IgD-negative memory B cell (primary cell): ENCODE measurements at regions not wholly inside any gene's neighbourhood (a gene's known extent, or its start where the extent isn't known, plus 50 kb on each side); places are given as distances from the start of the nearest gene placed in this dataset.
"Not testable (repeated sequence)": the region's sequence is repeated elsewhere in the genome, so short reads cannot be mapped to it uniquely, and the experiment has no call there.

Experiments used
- H3K27ac Mint-ChIP-seq, 3 donors: one replicate each; pipeline ENCODE4 v1.8.0; 2020 to 2022; ENCODE audit warnings: mild to moderate bottlenecking in 3 of 3, mixed read lengths in 3 of 3, moderate library complexity in 1 of 3
- H3K27me3 Mint-ChIP-seq: one replicate; pipeline ENCODE4 v1.8.0; 2021; ENCODE audit warnings: mixed read lengths
- H3K36me3 Mint-ChIP-seq: one replicate; pipeline ENCODE4 v1.8.0; 2020; ENCODE audit warnings: mild to moderate bottlenecking, mixed read lengths
- H3K4me1 Mint-ChIP-seq, 3 donors: one replicate each; pipeline ENCODE4 v1.8.0; 2020 to 2022; ENCODE audit warnings: mixed read lengths in 3 of 3, mild to moderate bottlenecking in 1 of 3
- H3K4me3 Mint-ChIP-seq, 4 donors: one replicate each; pipeline ENCODE4 v1.8.0; 2020 to 2022; ENCODE audit warnings: mild to moderate bottlenecking in 4 of 4, mixed read lengths in 4 of 4, moderate library complexity in 3 of 4
- H3K9me3 Mint-ChIP-seq, 3 donors: one replicate each; pipeline ENCODE4 v1.8.0; 2020 to 2021; ENCODE audit warnings: mixed read lengths in 3 of 3, mild to moderate bottlenecking in 1 of 3

DNA sequence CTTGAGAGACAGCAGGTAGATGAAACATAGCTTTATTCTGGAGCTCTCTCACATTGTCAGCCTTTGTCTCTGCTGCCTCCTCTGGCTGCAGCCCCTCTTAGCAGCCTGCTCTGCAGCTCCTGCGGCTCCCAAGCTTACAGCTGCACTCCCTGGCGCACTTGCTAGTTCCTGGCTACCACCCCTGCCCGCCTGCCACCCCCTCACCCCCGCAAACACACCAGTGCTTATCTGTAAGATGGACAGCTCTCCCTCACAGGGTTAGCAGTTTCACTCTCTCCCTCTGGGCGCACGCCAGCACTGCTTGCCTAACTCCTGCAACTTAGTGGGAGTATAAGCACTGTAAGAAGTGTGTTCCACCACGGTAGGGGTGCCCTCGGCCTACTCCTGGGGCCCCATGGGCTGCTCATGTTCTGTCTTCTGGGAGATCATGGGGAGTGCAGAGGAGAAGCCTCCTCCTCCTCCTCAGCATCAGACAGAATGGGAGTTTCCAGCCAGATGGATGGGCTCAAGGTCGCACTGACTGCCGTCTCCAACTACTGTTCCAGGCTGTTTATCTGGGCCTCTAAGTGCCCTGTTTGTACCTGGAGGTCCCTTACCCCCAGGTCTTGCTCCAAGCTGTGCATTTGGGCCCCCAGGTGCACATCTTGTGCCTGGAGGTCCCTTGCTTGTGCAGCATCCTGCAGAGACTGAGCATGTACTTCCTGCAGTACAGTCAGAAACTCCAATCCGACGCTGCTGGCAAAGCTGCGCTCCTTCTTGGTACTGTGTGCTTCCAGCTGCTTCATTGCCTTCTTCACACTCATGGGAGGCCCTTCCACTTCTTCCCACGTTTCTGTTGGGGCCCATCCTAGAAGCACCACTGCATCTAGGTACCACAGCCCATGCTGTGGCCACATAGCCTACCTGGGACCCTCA, 1388.1 kb downstream of the AMY1C start:
- no peaks in the 10 kb centered on the region for H3K36me3 Mint-ChIP-seq
- no peak overlapping the region for H3K4me3 Mint-ChIP-seq
- H3K27me3 Mint-ChIP-seq = no peaks in the 10 kb centered on the region
- H3K27ac Mint-ChIP-seq = no peak overlapping the region
- H3K4me1 Mint-ChIP-seq = no peaks in the 10 kb centered on the region
- H3K9me3 Mint-ChIP-seq = no peaks in the 10 kb centered on the region

DNA sequence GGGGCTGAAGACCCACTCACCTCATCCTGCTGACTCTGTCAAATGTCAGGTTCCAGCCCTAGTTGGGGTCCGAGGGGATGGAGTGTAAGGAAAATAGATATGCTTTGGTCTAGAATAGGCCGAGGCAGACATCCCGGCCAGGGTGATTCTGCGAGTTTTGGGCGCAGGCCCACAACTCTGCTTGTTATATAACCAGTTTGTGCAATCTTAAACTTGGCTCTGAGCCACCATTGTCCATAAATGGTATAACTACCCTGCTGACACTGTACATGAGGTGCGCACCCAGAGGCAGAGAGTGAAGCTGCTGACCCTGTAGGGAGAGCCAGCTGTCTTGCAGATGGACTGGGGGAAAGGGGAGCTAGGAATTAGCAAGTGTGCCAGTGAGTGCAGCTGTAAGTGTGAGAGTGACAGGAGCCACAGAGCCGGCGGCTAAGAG, 1388.8 kb downstream of the AMY1C start:
- Mint-ChIP-seq H3K27me3 (no peaks in the 10 kb centered on the region), H3K27ac (no peak overlapping the region), H3K4me1 (no peaks in the 10 kb centered on the region), H3K4me3 (no peak overlapping the region), H3K9me3 (no peaks in the 10 kb centered on the region), H3K36me3 (no peaks in the 10 kb centered on the region)

DNA sequence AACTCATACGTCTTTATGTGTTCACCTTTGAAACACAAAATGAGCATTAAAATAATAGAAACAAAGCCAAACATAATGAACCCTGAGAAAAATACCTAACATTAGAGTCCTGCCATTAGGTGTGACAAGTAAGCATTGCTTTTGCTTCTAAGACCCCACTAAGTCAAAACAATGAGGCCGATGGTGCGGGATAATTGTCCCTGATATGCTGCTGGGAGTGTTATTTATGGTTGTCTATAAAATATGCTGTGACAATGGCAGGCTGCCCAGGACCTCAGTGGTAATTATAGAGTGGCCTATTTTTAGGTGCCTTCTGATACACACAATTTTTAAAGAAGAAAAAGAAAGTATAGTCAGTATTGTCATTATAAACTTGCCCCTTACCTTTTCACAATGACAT, 1423.1 kb downstream of the AMY1C start:
- no peak overlapping the region for H3K27ac Mint-ChIP-seq
- H3K4me1 Mint-ChIP-seq = no peaks in the 10 kb centered on the region
- H3K4me3 Mint-ChIP-seq = no peak overlapping the region
- H3K27me3 Mint-ChIP-seq = no peaks in the 10 kb centered on the region
- no peaks in the 10 kb centered on the region for H3K36me3 Mint-ChIP-seq
- peaks cover 0 to 4% (median 2%) of the 10 kb centered on the region in 3 donors for H3K9me3 Mint-ChIP-seq

DNA sequence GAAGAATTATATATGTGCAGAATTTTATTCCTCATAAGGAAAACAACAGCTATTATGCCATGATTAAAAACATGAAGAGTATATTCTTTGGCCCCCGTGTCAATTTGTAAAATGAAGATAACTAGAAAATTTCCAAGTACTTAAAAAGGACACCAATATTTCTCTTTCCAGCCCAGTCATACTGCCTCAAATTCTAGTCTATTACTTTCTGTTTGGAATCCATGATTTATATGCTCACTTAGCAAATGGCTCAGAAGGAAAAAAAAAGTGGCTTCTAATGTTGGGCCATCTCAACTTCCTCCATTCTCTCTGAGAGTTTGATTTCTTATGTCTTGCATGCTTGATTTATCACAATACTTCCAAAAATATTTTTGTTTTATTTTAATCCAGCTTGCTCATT, 1431.1 kb downstream of the AMY1C start:
- Mint-ChIP-seq H3K4me1 (no peaks in the 10 kb centered on the region), H3K27ac (no peak overlapping the region), H3K36me3 (no peaks in the 10 kb centered on the region), H3K4me3 (no peak overlapping the region), H3K9me3 (peaks cover 0 to 2% (median 0%) of the 10 kb centered on the region in 3 donors), H3K27me3 (no peaks in the 10 kb centered on the region)

DNA sequence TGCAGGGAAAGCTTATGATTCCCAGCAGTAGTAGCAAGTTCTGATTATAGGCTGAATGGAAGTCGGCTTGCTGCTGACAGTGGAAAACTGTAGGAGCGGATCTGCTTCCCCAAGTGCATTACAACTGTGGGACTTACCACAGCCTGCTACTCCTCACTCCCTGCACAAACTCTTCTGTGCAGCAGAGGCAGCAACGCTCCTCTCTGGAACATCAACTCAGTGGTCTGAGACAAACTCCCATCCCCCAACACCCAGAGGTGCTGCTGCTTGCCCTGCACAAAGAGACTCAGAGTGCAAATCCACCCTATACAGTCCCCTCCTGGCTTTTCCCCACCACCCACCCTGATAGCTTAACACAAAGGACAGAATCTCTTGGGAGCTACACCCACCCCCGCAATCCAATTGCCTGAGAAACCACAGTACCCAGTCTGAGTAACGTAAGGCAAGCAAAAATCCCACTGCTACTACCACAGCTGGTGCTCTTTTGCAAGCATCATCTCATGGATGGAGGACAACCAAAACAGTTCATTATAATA, 1455.2 kb downstream of the AMY1C start:
- Mint-ChIP-seq H3K4me1 (no peaks in the 10 kb centered on the region), H3K9me3 (peaks cover 3 to 11% (median 4%) of the 10 kb centered on the region in 3 donors), H3K27ac (no peak overlapping the region), H3K4me3 (no peak overlapping the region), H3K27me3 (no peaks in the 10 kb centered on the region), H3K36me3 (no peaks in the 10 kb centered on the region)

DNA sequence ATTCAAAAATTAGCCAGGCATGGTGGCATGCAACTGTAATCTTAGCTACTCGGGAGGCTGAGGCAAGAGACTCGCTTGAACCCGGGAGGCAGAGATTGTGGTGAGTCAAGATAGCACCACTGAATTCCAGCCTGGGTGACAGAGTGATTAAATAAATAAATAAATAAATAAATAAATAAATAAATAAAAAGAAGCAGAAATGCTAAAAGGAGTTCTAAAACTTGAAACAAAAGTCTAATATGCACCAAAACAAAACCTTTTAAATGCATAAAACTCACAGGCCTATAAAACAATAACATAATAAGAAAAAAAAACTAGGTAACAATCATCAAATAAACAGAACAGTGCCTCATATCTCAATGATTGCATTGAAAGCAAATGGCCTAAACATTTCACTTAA, 1458.9 kb downstream of the AMY1C start:
- H3K9me3 Mint-ChIP-seq = peaks cover 3 to 27% (median 4%) of the 10 kb centered on the region in 3 donors
- H3K36me3 Mint-ChIP-seq = no peaks in the 10 kb centered on the region

DNA sequence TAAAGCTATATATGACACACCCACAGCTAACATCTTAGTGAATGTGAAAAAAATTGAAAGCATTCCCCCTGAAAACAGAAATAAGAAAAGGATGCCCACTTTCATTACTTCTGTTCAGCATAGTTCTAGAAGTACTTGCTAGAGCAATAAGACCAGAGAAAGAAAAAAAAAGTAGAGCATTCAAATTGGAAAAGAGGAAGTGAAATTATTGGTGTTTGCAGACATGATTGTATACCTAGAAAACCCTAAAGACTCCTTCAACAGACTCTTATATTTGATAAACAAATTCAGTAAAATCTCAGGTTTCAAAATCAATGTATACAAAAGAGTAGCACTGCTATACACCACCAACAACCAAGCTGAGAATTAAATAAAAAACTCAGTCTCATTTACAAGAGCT, 1461.0 kb downstream of the AMY1C start:
- no peak overlapping the region for H3K4me3 Mint-ChIP-seq
- no peaks in the 10 kb centered on the region for H3K4me1 Mint-ChIP-seq
- no peaks in the 10 kb centered on the region for H3K36me3 Mint-ChIP-seq
- no peak overlapping the region for H3K27ac Mint-ChIP-seq
- H3K9me3 Mint-ChIP-seq = peaks cover 3 to 27% (median 4%) of the 10 kb centered on the region in 3 donors
- H3K27me3 Mint-ChIP-seq = no peaks in the 10 kb centered on the region

More for the DNA sequence above, 1458.9 kb downstream of the AMY1C start:
- no peak overlapping the region for H3K27ac Mint-ChIP-seq
- H3K27me3 Mint-ChIP-seq = no peaks in the 10 kb centered on the region
- H3K4me1 Mint-ChIP-seq = no peaks in the 10 kb centered on the region
- H3K4me3 Mint-ChIP-seq = no peak overlapping the region

DNA sequence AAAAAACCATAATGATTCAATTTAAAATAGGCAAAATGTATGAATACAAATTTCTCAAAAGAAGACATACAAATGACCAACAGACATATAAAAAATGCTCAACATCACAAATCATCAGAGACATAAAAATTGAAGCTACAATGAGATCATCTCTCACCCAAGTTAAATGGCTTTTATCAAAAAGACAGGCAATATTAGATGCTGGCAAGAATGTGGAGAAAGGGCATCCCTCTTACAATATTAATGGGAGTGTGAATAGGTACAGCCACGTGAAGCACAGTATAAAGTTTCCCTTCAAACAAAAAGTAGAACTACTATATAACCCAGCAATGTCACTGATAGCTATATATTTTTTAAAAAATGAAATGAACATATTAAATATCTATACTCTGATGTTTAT, 1481.7 kb downstream of the AMY1C start:
- H3K27me3 Mint-ChIP-seq = no peaks in the 10 kb centered on the region
- peaks cover 4 to 7% (median 5%) of the 10 kb centered on the region in 3 donors for H3K9me3 Mint-ChIP-seq
- no peaks in the 10 kb centered on the region for H3K36me3 Mint-ChIP-seq
- no peak overlapping the region for H3K4me3 Mint-ChIP-seq
- H3K27ac Mint-ChIP-seq = no peak overlapping the region
- H3K4me1 Mint-ChIP-seq = no peaks in the 10 kb centered on the region

DNA sequence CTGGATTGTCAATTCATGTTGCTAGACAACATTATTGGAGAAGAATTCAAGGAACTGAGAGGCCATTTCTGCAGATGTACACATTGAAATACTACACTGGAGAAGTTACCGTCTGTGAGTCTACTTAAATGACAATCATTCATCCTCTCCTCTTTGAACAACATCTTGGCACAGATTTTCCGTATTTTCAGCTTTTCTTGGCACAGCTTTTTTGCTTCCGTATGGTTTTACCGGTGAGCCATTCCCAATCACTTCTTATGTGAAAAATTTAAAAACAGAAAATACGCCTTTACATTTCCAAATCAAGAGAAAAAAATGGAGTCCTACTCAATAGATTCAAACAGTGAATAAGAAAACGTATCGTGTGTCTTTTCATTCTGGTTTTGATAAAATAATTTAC, 1493.7 kb downstream of the AMY1C start:
- Mint-ChIP-seq H3K27me3 (no peaks in the 10 kb centered on the region), H3K4me1 (no peaks in the 10 kb centered on the region), H3K4me3 (no peak overlapping the region), H3K9me3 (peaks cover under 1 to 19% (median 1%) of the 10 kb centered on the region in 3 donors), H3K36me3 (no peaks in the 10 kb centered on the region), H3K27ac (no peak overlapping the region)

DNA sequence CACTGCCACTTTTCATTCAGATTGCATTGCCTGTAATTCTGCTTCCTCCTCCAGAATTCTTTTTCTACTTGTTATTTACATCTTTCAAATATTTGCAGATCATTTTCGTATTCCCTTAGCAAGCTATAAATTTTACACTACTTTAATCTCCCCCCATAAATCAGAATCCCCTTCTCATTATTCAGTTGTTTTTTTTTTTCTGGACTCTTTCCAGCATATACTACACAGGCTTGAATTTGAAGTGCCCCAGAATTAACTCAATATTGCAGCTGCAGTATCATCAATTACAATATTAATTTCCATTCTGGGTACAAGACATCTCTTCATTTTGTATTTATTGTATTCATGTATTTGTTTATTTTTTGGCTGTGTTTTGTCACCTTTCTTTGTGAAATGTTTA, 1494.3 kb downstream of the AMY1C start:
- H3K9me3 Mint-ChIP-seq = peaks cover 1 to 19% (median 2%) of the 10 kb centered on the region in 3 donors
- H3K4me3 Mint-ChIP-seq = no peak overlapping the region

DNA sequence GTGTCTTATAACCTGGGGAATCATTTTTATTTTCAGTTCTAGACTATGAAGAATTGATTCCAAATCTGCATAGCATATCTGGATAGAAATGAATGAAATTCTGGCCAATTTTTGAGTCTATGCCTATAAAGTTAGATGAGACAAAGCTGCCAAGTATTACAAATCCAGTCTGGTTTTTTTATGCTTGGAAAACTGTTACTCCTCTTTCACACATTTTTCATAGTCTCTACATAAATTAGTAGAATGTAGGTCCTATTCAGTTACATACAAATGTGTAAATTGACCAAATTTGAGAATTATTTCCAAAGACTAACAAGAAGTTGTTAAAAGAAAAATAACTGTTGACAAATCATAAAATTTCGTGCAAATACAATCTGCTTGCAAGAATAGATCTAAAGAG, 1505.2 kb downstream of the AMY1C start:
- no peaks in the 10 kb centered on the region for H3K27me3 Mint-ChIP-seq
- H3K4me1 Mint-ChIP-seq = no peaks in the 10 kb centered on the region
- H3K27ac Mint-ChIP-seq = no peak overlapping the region
- H3K4me3 Mint-ChIP-seq = no peak overlapping the region
- H3K36me3 Mint-ChIP-seq = no peaks in the 10 kb centered on the region
- peaks cover 0 to 4% (median 0%) of the 10 kb centered on the region in 3 donors for H3K9me3 Mint-ChIP-seq

More for the DNA sequence above, 1494.3 kb downstream of the AMY1C start:
- H3K4me1 Mint-ChIP-seq = no peaks in the 10 kb centered on the region
- H3K27me3 Mint-ChIP-seq = no peaks in the 10 kb centered on the region
- H3K27ac Mint-ChIP-seq = no peak overlapping the region
- H3K36me3 Mint-ChIP-seq = no peaks in the 10 kb centered on the region

DNA sequence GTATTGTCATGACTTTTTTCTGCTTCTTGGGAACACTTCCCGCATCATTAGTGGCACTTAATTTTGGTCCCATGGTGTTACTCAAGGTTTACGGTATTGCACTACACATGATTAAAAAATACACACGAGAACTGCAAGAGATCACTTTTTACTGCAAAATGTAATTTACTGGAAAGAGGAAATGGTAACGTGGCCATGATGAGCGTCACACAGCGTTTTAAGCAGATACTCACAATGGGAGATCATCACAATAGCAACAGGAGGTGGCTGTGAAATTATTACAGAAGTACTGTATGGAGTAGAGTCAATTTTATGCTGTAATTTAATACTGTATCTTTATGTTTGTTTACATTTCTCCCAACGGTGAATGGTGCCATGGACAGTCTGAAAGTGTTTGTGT, 1510.3 kb downstream of the AMY1C start:
- no peak overlapping the region for H3K27ac Mint-ChIP-seq
- no peak overlapping the region for H3K4me3 Mint-ChIP-seq
- H3K4me1 Mint-ChIP-seq = no peaks in the 10 kb centered on the region
- H3K9me3 Mint-ChIP-seq = peaks cover 1 to 8% (median 3%) of the 10 kb centered on the region in 3 donors
- no peaks in the 10 kb centered on the region for H3K27me3 Mint-ChIP-seq
- no peaks in the 10 kb centered on the region for H3K36me3 Mint-ChIP-seq

DNA sequence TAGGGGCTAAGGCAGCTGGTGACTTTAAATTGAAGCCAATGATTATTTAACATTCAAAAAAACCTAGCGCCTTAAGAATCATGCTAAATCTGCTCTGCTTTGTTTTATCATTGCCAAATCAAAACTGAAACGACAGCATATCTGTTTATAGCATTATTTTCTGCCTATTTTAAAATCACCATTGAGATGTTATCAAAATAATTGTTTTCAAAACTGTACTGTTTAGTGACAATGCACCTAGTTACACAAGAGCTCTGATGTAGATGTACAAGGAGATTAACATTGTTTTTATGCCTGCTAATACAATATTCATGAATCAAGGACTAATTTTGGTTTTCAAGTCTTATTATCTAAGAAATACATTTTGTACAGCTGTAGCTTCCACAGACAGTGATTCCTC, 1521.3 kb downstream of the AMY1C start:
- Mint-ChIP-seq H3K4me1 (no peaks in the 10 kb centered on the region), H3K36me3 (no peaks in the 10 kb centered on the region), H3K9me3 (peaks cover 3 to 8% (median 7%) of the 10 kb centered on the region in 3 donors), H3K27me3 (peaks cover 1% of the 10 kb centered on the region), H3K4me3 (no peak overlapping the region), H3K27ac (no peak overlapping the region)

DNA sequence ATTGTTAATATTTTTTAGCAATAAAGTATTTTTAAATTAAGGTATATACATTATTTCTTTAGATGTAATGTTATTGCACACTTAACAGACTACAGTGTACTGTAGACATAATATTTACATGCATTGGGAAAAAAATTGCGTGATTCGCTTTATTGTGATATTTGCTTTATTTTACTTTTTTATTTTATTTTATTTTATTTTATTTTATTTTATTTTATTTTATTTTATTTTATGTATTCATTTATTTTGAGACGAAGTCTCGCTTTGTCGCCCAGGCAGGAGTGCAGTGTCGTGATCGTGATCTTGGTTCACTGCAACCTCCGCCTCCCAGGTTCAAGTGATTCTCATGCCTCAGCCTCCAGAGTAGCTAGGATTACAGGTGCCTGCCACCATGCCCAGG, 1522.7 kb downstream of the AMY1C start:
- H3K27me3 Mint-ChIP-seq, H3K9me3 Mint-ChIP-seq, H3K4me1 Mint-ChIP-seq, H3K36me3 Mint-ChIP-seq, H3K27ac Mint-ChIP-seq, H3K4me3 Mint-ChIP-seq: not testable (repeated sequence)

DNA sequence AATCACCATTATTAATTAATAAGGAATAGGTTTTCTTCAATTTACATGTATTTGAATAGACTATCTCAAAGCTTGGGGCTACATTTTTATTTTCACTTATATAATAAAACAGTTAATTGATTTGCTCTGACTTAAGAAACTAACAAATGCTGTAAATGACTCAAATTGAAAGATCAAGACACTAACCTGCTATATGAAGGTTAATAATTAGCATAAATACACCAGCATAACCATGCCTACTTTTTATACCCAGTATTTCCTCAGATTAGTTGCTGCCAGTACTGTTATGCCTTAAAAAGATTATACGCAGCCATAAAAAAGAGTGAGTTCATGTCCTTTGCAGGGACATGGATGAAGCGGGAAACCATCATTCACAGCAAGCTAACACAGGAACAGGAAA, 1545.1 kb downstream of the AMY1C start:
- H3K27me3 Mint-ChIP-seq = no peaks in the 10 kb centered on the region
- no peak overlapping the region for H3K4me3 Mint-ChIP-seq
- peaks cover 1 to 3% (median 3%) of the 10 kb centered on the region in 3 donors for H3K9me3 Mint-ChIP-seq
- no peaks in the 10 kb centered on the region for H3K4me1 Mint-ChIP-seq
- no peaks in the 10 kb centered on the region for H3K36me3 Mint-ChIP-seq
- no peak overlapping the region for H3K27ac Mint-ChIP-seq

DNA sequence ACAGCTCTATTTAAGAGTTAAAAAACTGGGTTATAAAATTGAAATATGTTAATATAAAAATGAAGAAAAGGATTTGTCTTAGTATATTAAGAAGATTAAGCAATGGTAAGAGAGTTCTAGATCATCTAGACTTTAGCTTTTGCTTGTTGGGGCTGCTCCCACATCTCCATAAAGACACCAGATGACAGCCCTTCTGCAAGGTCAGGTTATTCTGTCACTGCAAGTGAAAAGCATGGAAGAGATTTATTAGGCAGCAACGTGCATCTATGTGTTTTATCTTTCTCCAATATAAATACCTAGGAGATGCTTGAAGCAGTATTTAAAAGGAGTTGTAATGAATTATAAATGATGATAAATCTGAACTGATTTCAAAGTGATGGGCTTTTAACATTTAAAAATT, 1560.4 kb downstream of the AMY1C start:
- H3K27ac Mint-ChIP-seq = no peak overlapping the region
- no peaks in the 10 kb centered on the region for H3K36me3 Mint-ChIP-seq
- H3K9me3 Mint-ChIP-seq = peaks cover 0 to 3% (median 0%) of the 10 kb centered on the region in 3 donors
- no peaks in the 10 kb centered on the region for H3K4me1 Mint-ChIP-seq
- H3K4me3 Mint-ChIP-seq = no peak overlapping the region
- no peaks in the 10 kb centered on the region for H3K27me3 Mint-ChIP-seq
